ENCODE measurements at regions not wholly inside any gene's neighbourhood (a gene's known extent, or its start where the extent isn't known, plus 50 kb on each side); places are given as distances from the start of the nearest gene placed in this dataset.

- no peak for DNase-seq (ENCODE audit: low spot score)
These were observed 570.5 kb downstream of the TDRD15 start for GRCh38 chr2:21694079-21694878.

- no peak for DNase-seq (ENCODE audit: low spot score)
These were observed 573.1 kb downstream of the TDRD15 start for GRCh38 chr2:21696900-21697299.

- no peak for DNase-seq (ENCODE audit: low spot score)
These were observed 576.9 kb downstream of the TDRD15 start for GRCh38 chr2:21700644-21701043.

GRCh38 chr2:21710031-21710430, 586.3 kb downstream of the TDRD15 start:
- no peak for DNase-seq (ENCODE audit: low spot score)

- no peak for DNase-seq (ENCODE audit: low spot score)
These were observed 586.7 kb downstream of the TDRD15 start for GRCh38 chr2:21710496-21710895.

- no peak for DNase-seq (ENCODE audit: low spot score)
These were observed 592.1 kb downstream of the TDRD15 start for GRCh38 chr2:21715887-21716286.

- no peak for DNase-seq (ENCODE audit: low spot score)
These were observed 603.3 kb downstream of the TDRD15 start for GRCh38 chr2:21727101-21727500.

- DNase-seq (ENCODE audit: low spot score): no peak
These were observed 604.4 kb downstream of the TDRD15 start for GRCh38 chr2:21728133-21728532.

GRCh38 chr2:21730141-21730540, 606.4 kb downstream of the TDRD15 start:
- DNase-seq (ENCODE audit: low spot score): no peak

- DNase-seq (ENCODE audit: low spot score): no peak
These were observed 616.7 kb downstream of the TDRD15 start for GRCh38 chr2:21740484-21740883.

GRCh38 chr2:21746499-21746898, 622.7 kb downstream of the TDRD15 start:
- DNase-seq (ENCODE audit: low spot score): no peak

- no peak for DNase-seq (ENCODE audit: low spot score)
These were observed 624.7 kb downstream of the TDRD15 start for GRCh38 chr2:21748501-21748900.

GRCh38 chr2:21754164-21754788, 630.5 kb downstream of the TDRD15 start:
- no peak for DNase-seq (ENCODE audit: low spot score)

GRCh38 chr2:21757805-21758430, 634.1 kb downstream of the TDRD15 start:
- no peak for DNase-seq (ENCODE audit: low spot score)

- DNase-seq (ENCODE audit: low spot score): no peak
These were observed 636.1 kb downstream of the TDRD15 start for GRCh38 chr2:21759819-21760218.

- DNase-seq (ENCODE audit: low spot score): no peak
These were observed 637.6 kb downstream of the TDRD15 start for GRCh38 chr2:21761361-21761760.

GRCh38 chr2:21763501-21763900, 639.7 kb downstream of the TDRD15 start:
- no peak for DNase-seq (ENCODE audit: low spot score)

- DNase-seq (ENCODE audit: low spot score): no peak
These were observed 647.0 kb downstream of the TDRD15 start for GRCh38 chr2:21770787-21771186.

GRCh38 chr2:21772624-21773023, 648.9 kb downstream of the TDRD15 start:
- no peak for DNase-seq (ENCODE audit: low spot score)

- DNase-seq (ENCODE audit: low spot score): no peak
These were observed 649.4 kb downstream of the TDRD15 start for GRCh38 chr2:21773168-21773567.

- no peak for DNase-seq (ENCODE audit: low spot score)
These were observed 651.1 kb downstream of the TDRD15 start for GRCh38 chr2:21774691-21775368.

- DNase-seq (ENCODE audit: low spot score): no peak
These were observed 656.0 kb downstream of the TDRD15 start for GRCh38 chr2:21779786-21780185.

GRCh38 chr2:21781962-21782361, 658.2 kb downstream of the TDRD15 start:
- no peak for DNase-seq (ENCODE audit: low spot score)

Measured in CD4-positive, alpha-beta T cell treated with Interleukin-15 for 4 hours (primary cell).